H54 (cell line): ENCODE measurements at regions not wholly inside any gene's neighbourhood (a gene's known extent, or its start where the extent isn't known, plus 50 kb on each side); places are given as distances from the start of the nearest gene placed in this dataset.

Experiments
- DNase-seq: peaks from one replicate; pipeline ENCODE4 v3.0.0; 2011; ENCODE audit warnings: low spot score, mixed read lengths; ENCODE audit not compliant: insufficient read length
- FAIRE-seq: peaks from 3 replicates; lab custom pipeline; 2011; peaks lifted over from hg19 to GRCh38; lab: Jason Lieb, UNC
- POLR2A ChIP-seq: IDR thresholded peaks from 2 replicates; pipeline ENCODE4 v1.6.1; 2011; ENCODE audit warnings: low read depth, mild to moderate bottlenecking, low read length

GRCh38 chrX:118167361-118167760, 50.8 kb upstream of the KLHL13 start:
- DNase-seq: no peak
- no peak for FAIRE-seq
- no peak for TF ChIP-seq POLR2A

- FAIRE-seq: no peak
- no peak for DNase-seq
- no peak for TF ChIP-seq POLR2A
These were observed 54.7 kb upstream of the KLHL13 start for GRCh38 chrX:118171356-118171755.

DNA sequence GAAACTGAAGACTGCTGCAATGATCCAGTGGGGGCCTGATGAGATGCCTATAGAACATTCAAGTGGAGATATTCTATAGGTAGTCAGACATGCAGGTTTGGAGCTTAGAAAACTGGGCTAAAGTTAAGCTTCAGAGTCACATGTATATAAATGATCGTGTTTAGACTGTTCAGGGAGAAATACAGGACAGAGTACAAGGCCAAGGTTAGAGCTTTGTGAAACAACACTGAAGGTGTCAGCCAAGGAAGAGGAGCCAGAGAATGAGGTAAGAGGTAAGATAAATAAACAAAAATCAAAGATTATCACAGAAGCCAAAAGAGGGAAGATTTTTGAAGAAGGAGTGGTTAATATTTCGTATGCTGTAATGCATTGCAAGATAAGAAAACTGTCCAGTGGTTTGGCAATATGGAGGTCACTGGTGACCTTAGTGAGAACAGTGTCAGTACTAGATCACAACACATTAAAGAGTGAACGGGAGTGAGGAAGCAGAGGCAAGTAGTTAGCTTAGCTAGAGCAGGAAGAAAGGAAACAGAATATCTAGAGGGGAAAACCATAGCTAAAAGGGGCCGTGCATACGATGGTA, 58.0 kb upstream of the KLHL13 start:
- FAIRE-seq (no peak), DNase-seq (no peak)
- no peak for TF ChIP-seq POLR2A

DNA sequence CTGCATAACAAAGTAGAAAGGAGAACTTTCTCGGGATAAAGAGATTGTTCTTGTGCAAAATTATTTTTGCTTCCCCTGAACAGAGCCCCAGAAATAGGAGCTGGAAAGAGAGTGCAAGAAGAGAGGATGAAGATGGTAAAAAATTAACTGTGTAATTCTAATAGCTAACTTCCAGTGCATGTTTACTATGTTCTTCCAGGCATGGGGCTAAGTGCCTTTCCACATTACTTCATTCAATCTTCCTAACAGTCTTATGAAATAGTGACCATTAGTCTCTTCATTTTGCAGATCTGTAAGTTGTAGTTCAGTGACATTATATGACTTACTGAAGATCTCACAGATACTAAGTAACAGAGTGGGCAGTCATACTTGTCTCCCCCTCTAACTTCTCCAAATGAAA, 61.1 kb upstream of the KLHL13 start:
- TF ChIP-seq POLR2A: no peak
- DNase-seq (no peak), FAIRE-seq (no peak)

- FAIRE-seq: no peak
- TF ChIP-seq POLR2A: no peak
- DNase-seq: no peak
These were observed 61.8 kb upstream of the KLHL13 start for GRCh38 chrX:118178450-118178849.

- no peak for TF ChIP-seq POLR2A
- FAIRE-seq: no peak
- no peak for DNase-seq
These were observed 62.6 kb upstream of the KLHL13 start for GRCh38 chrX:118179161-118179560.

DNA sequence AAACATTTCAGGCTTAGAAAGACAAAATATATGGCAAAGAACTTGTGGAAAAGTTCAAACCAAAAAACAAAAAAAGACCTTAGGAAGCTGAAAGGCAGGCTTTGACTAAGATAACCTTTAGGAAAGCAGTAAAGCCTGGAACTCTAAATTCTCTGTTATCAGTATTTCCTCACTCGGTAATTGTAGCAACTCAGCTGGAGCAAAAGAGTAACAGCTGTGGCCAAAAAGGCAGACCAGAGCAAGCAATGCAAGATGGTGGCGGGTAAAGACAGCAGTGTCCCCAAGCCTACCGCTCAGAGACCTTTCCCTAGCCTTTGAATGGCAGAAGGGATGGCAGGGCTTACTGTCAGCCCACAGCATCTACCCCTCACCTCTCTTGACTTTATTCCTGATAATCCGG, 63.1 kb upstream of the KLHL13 start:
- DNase-seq: no peak
- TF ChIP-seq POLR2A: no peak
- FAIRE-seq: no peak

- no peak for DNase-seq
- no peak for FAIRE-seq
- no peak for TF ChIP-seq POLR2A
These were observed 64.4 kb upstream of the KLHL13 start for GRCh38 chrX:118181030-118181429.

GRCh38 chrX:118182025-118182424, 65.4 kb upstream of the KLHL13 start:
- DNase-seq (no peak), FAIRE-seq (no peak)
- no peak for TF ChIP-seq POLR2A

GRCh38 chrX:118182681-118183080, 66.1 kb upstream of the KLHL13 start:
- no peak for FAIRE-seq
- no peak for TF ChIP-seq POLR2A
- DNase-seq: no peak

- FAIRE-seq (no peak), DNase-seq (no peak)
- no peak for TF ChIP-seq POLR2A
These were observed 67.0 kb upstream of the KLHL13 start for GRCh38 chrX:118183606-118184005.

- DNase-seq (no peak), FAIRE-seq (no peak)
- no peak for TF ChIP-seq POLR2A
These were observed 70.5 kb upstream of the KLHL13 start for GRCh38 chrX:118187100-118187499.

DNA sequence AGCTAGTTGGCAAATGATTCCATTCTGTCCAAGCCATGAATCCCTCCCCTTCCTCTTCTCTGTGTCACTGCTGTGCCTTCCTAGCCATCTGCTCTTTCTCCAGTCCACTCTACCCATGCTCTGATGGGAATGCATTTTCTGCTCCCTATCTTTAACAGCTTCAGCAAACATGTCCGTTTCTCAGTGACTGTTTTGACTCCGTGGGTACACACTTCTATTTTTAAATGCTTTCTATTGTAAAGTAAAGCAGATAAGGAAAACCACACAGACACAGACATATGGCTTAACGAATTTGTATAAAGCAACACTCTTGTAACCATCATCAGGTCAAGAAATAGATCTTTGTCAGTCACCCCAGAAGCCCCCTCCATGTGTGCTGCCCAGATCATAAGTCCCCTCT, 72.4 kb upstream of the KLHL13 start:
- no peak for TF ChIP-seq POLR2A
- FAIRE-seq (no peak), DNase-seq (no peak)

DNA sequence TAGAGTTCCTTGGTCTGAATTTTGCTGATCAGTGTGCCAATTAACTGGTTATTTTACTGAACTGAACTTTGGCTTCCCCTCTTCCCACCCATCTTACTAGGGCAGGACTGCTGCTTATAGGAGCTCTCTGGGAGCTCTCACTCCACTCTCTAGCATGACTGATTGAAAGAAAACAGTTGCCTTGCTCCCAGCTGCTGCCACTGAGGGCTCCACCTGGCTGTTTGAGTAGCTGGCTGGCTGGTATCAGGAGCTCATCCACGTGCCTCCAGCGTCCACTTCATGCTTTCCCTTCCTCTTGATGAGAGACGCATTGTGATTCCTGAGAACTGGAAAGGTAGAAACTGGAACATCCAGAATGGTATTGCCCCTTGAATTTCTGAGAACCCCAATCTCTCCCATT, 73.0 kb upstream of the KLHL13 start:
- no peak for DNase-seq
- no peak for TF ChIP-seq POLR2A
- FAIRE-seq: no peak

DNA sequence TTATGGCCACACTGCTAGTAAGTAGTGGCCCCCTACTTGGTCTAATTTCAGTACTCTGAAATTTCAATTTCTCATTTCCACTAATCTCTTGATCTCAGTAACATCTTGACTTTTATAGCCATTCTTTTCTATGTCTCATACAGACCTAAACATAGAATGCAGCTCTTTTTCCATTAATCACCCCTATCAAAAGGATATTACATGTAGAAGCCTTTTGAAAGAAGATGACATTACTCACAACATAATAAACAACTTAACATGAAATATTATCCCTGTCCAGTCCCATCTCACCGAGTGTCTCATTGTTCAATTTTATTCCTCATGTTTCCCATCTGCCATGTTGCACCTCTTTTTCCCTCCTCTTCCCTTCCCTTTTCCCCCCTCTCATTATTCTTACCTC, 81.1 kb upstream of the KLHL13 start:
- no peak for TF ChIP-seq POLR2A
- FAIRE-seq (no peak), DNase-seq (no peak)

DNA sequence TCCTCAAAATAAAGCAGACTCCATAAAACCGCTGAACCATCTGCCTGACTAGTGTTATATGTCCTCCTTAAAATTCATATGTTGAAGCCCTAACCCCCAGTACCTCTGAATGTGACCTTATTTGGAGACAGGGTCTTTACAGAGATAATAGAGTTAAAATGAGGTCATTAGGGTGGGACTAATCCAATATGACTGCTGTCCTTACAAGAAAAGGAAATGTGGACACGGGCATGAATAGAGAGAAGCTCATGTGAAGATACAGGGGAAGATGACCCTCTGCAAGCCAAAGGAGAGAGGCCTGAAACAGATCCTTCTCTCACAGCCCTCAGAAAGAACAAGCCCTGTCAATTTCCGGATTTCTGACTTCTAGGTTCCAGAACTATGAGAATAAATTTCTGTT, 82.0 kb upstream of the KLHL13 start:
- TF ChIP-seq POLR2A: no peak
- no peak for FAIRE-seq
- no peak for DNase-seq
